GM18907 (cell line): ENCODE measurements at regions not wholly inside any gene's neighbourhood (a gene's known extent, or its start where the extent isn't known, plus 50 kb on each side); places are given as distances from the start of the nearest gene placed in this dataset.

ENCODE experiments used
- ATAC-seq: cut with Tn5 transposase; IDR thresholded peaks from one replicate; pipeline ENCODE4 v1.9.1; 2021; ENCODE audit warnings: mild to moderate bottlenecking, moderate library complexity; ENCODE audit not compliant: unreplicated experiment

- no peak for ATAC-seq
Measured at GRCh38 chr2:138962686-138963085, 182.5 kb upstream of the NXPH2 start.

GRCh38 chr2:138960191-138960590, 180.0 kb upstream of the NXPH2 start:
- ATAC-seq = no peak

GRCh38 chr2:138959031-138959430, 178.8 kb upstream of the NXPH2 start:
- ATAC-seq = no peak

GRCh38 chr2:138956116-138956515, 175.9 kb upstream of the NXPH2 start:
- ATAC-seq = no peak

GRCh38 chr2:138950486-138950885, 170.3 kb upstream of the NXPH2 start:
- no peak for ATAC-seq

- no peak for ATAC-seq
Measured at GRCh38 chr2:138949517-138949916, 169.3 kb upstream of the NXPH2 start.

- ATAC-seq = peak; percentile 91
Measured at GRCh38 chr2:138948070-138948539, 167.9 kb upstream of the NXPH2 start.

- no peak for ATAC-seq
Measured at GRCh38 chr2:138943470-138943869, 163.3 kb upstream of the NXPH2 start.

GRCh38 chr2:138942466-138942865, 162.3 kb upstream of the NXPH2 start:
- ATAC-seq = no peak

- ATAC-seq = no peak
Measured at GRCh38 chr2:138931284-138932256, 151.4 kb upstream of the NXPH2 start.

- no peak for ATAC-seq
Measured at GRCh38 chr2:138930571-138930970, 150.4 kb upstream of the NXPH2 start.

- ATAC-seq = no peak
Measured at GRCh38 chr2:138928374-138929021, 148.3 kb upstream of the NXPH2 start.

- ATAC-seq = no peak
Measured at GRCh38 chr2:138922973-138923563, 142.9 kb upstream of the NXPH2 start.

- no peak for ATAC-seq
Measured at GRCh38 chr2:138919120-138919747, 139.0 kb upstream of the NXPH2 start.

- ATAC-seq = no peak
Measured at GRCh38 chr2:138910427-138910826, 130.2 kb upstream of the NXPH2 start.

GRCh38 chr2:138906549-138906948, 126.4 kb upstream of the NXPH2 start:
- ATAC-seq = no peak

GRCh38 chr2:138902239-138902871, 122.2 kb upstream of the NXPH2 start:
- no peak for ATAC-seq

- ATAC-seq = no peak
Measured at GRCh38 chr2:138901530-138901929, 121.3 kb upstream of the NXPH2 start.

- no peak for ATAC-seq
Measured at GRCh38 chr2:138898855-138899254, 118.7 kb upstream of the NXPH2 start.

GRCh38 chr2:138897274-138897673, 117.1 kb upstream of the NXPH2 start:
- ATAC-seq = no peak

GRCh38 chr2:138893746-138894145, 113.6 kb upstream of the NXPH2 start:
- no peak for ATAC-seq
